Liver (tissue), 3 donors: ENCODE measurements at regions not wholly inside any gene's neighbourhood (a gene's known extent, or its start where the extent isn't known, plus 50 kb on each side); places are given as distances from the start of the nearest gene placed in this dataset.

Source experiments
- GABPA ChIP-seq, 2 donors: IDR thresholded peaks in 1 of 2; conservative IDR thresholded peaks in 1 of 2; 2 replicates each; pipeline ENCODE4 v1.6.1; 2016; ENCODE audit warnings: antibody characterized with exemption in 2 of 2, mild to moderate bottlenecking in 1 of 2, moderate library complexity in 1 of 2
- JUND ChIP-seq, 2 donors: IDR thresholded peaks; 2 replicates each; pipeline ENCODE4 v1.6.1; 2016; ENCODE audit warnings: antibody characterized with exemption in 2 of 2
- RAD21 ChIP-seq, 2 donors: IDR thresholded peaks; 2 replicates each; pipeline ENCODE4 v1.6.1; 2016; ENCODE audit warnings: antibody characterized with exemption in 2 of 2, mild to moderate bottlenecking in 2 of 2
- TF ChIP-seq, protein P1 (sequence below): fragments of 150-350 bp; IDR thresholded peaks from 2 replicates; pipeline ENCODE4 v1.5.1; 2017; ENCODE audit warnings: improper control_type of control experiment, low read depth, low read length; ENCODE audit not compliant: missing input control
- TF ChIP-seq, protein P2 (sequence below): IDR thresholded peaks from 2 replicates; pipeline ENCODE4 v1.6.1; 2016; ENCODE audit warnings: antibody characterized with exemption
- TF ChIP-seq, protein P3 (sequence below): IDR thresholded peaks from 2 replicates; pipeline ENCODE4 v1.6.1; 2016; ENCODE audit warnings: antibody characterized with exemption, mild to moderate bottlenecking
- TF ChIP-seq, protein P4 (sequence below): IDR thresholded peaks from 2 replicates; pipeline ENCODE4 v1.6.1; 2016; ENCODE audit warnings: antibody characterized with exemption
- donor health status: healthy.
- donor health status: healthy.

DNA sequence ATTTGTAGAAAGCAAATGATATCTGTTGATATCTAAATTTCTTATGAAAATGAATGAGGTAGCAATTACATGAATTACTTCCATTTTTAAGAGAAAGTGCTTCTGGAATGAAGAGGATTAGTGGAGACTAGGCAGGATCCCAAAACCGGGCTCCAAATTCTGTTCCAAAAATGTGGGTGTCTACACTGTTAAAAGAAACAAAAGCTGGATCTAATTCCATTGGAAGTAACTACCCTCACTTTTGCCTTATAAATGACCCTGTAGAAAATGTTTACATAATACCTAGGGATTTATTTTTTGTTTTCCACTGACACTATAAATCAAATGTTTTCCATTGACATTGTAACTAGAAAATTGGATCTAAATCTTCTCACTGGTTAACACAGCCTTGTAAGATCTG, 454.9 kb upstream of the JARID2 start:
- TF ChIP-seq, protein P1, sequence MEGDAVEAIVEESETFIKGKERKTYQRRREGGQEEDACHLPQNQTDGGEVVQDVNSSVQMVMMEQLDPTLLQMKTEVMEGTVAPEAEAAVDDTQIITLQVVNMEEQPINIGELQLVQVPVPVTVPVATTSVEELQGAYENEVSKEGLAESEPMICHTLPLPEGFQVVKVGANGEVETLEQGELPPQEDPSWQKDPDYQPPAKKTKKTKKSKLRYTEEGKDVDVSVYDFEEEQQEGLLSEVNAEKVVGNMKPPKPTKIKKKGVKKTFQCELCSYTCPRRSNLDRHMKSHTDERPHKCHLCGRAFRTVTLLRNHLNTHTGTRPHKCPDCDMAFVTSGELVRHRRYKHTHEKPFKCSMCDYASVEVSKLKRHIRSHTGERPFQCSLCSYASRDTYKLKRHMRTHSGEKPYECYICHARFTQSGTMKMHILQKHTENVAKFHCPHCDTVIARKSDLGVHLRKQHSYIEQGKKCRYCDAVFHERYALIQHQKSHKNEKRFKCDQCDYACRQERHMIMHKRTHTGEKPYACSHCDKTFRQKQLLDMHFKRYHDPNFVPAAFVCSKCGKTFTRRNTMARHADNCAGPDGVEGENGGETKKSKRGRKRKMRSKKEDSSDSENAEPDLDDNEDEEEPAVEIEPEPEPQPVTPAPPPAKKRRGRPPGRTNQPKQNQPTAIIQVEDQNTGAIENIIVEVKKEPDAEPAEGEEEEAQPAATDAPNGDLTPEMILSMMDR, result no peak
- TF ChIP-seq, protein P2, sequence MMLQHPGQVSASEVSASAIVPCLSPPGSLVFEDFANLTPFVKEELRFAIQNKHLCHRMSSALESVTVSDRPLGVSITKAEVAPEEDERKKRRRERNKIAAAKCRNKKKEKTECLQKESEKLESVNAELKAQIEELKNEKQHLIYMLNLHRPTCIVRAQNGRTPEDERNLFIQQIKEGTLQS, result no peak
- TF ChIP-seq JUND (IDR thresholded peaks at IDR 0.05), result no peak
- TF ChIP-seq, protein P3, sequence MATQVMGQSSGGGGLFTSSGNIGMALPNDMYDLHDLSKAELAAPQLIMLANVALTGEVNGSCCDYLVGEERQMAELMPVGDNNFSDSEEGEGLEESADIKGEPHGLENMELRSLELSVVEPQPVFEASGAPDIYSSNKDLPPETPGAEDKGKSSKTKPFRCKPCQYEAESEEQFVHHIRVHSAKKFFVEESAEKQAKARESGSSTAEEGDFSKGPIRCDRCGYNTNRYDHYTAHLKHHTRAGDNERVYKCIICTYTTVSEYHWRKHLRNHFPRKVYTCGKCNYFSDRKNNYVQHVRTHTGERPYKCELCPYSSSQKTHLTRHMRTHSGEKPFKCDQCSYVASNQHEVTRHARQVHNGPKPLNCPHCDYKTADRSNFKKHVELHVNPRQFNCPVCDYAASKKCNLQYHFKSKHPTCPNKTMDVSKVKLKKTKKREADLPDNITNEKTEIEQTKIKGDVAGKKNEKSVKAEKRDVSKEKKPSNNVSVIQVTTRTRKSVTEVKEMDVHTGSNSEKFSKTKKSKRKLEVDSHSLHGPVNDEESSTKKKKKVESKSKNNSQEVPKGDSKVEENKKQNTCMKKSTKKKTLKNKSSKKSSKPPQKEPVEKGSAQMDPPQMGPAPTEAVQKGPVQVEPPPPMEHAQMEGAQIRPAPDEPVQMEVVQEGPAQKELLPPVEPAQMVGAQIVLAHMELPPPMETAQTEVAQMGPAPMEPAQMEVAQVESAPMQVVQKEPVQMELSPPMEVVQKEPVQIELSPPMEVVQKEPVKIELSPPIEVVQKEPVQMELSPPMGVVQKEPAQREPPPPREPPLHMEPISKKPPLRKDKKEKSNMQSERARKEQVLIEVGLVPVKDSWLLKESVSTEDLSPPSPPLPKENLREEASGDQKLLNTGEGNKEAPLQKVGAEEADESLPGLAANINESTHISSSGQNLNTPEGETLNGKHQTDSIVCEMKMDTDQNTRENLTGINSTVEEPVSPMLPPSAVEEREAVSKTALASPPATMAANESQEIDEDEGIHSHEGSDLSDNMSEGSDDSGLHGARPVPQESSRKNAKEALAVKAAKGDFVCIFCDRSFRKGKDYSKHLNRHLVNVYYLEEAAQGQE, result no peak
- TF ChIP-seq, protein P4, sequence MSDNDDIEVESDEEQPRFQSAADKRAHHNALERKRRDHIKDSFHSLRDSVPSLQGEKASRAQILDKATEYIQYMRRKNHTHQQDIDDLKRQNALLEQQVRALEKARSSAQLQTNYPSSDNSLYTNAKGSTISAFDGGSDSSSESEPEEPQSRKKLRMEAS, result no peak
- no peak for TF ChIP-seq RAD21 (IDR thresholded peaks at IDR 0.05)
- no peak for TF ChIP-seq GABPA (IDR thresholded peaks at IDR 0.05 in 1 of 2, conservative IDR thresholded peaks at IDR 0.05 in 1 of 2)
